ENCODE measurements at regions not wholly inside any gene's neighbourhood (a gene's known extent, or its start where the extent isn't known, plus 50 kb on each side); places are given as distances from the start of the nearest gene placed in this dataset.

GRCh38 chr12:98037401-98038140 lies 477.8 kb upstream of the TMPO start:
- H3K27me3 Mint-ChIP-seq (ENCODE audit: unreplicated experiment): no peaks in the 10 kb centered on the region
- no TSS peak for BruUV-seq (replicated peaks)
- DNase-seq: no peak
- H3K4me3 Mint-ChIP-seq (ENCODE audit: low read depth, unreplicated experiment): no peak overlapping the region
- no peaks in the 10 kb centered on the region for H3K36me3 Mint-ChIP-seq (ENCODE audit: insufficient read depth, unreplicated experiment)
- intact Hi-C loops (cut with micrococcal nuclease; ENCODE audit: unreplicated experiment): no loop called here
- H3K27ac Mint-ChIP-seq (ENCODE audit: unreplicated experiment): no peak overlapping the region
- CTCF ChIA-PET: no interaction called here
- TF ChIP-seq CTCF (IDR thresholded peaks at IDR 0.05; ENCODE audit: unreplicated experiment): no peak
- H3K9me3 Mint-ChIP-seq (ENCODE audit: low read depth, unreplicated experiment): peaks cover 3% of the 10 kb centered on the region
- H3K4me1 Mint-ChIP-seq (ENCODE audit: low read depth, unreplicated experiment): no peaks in the 10 kb centered on the region

GRCh38 chr12:98042668-98043067 lies 472.7 kb upstream of the TMPO start:
- CTCF ChIA-PET: no interaction called here
- peaks cover 3% of the 10 kb centered on the region for H3K9me3 Mint-ChIP-seq (ENCODE audit: low read depth, unreplicated experiment)
- no peak overlapping the region for H3K4me3 Mint-ChIP-seq (ENCODE audit: low read depth, unreplicated experiment)
- H3K27me3 Mint-ChIP-seq (ENCODE audit: unreplicated experiment): no peaks in the 10 kb centered on the region
- no peaks in the 10 kb centered on the region for H3K4me1 Mint-ChIP-seq (ENCODE audit: low read depth, unreplicated experiment)
- no peak overlapping the region for H3K27ac Mint-ChIP-seq (ENCODE audit: unreplicated experiment)
- no TSS peak for BruUV-seq (replicated peaks)
- no peaks in the 10 kb centered on the region for H3K36me3 Mint-ChIP-seq (ENCODE audit: insufficient read depth, unreplicated experiment)
- TF ChIP-seq CTCF (IDR thresholded peaks at IDR 0.05; ENCODE audit: unreplicated experiment): no peak
- DNase-seq: no peak
- intact Hi-C loops (cut with micrococcal nuclease; ENCODE audit: unreplicated experiment): no loop called here

- Mint-ChIP-seq H3K36me3 (ENCODE audit: insufficient read depth, unreplicated experiment) (no peaks in the 10 kb centered on the region), H3K27ac (ENCODE audit: unreplicated experiment) (no peak overlapping the region), H3K4me3 (ENCODE audit: low read depth, unreplicated experiment) (no peak overlapping the region), H3K27me3 (ENCODE audit: unreplicated experiment) (no peaks in the 10 kb centered on the region), H3K4me1 (ENCODE audit: low read depth, unreplicated experiment) (no peaks in the 10 kb centered on the region), H3K9me3 (ENCODE audit: low read depth, unreplicated experiment) (peaks cover 2% of the 10 kb centered on the region)
- BruUV-seq (replicated peaks): no TSS peak
- CTCF ChIA-PET: no interaction called here
- intact Hi-C loops (cut with micrococcal nuclease; ENCODE audit: unreplicated experiment): no loop called here
- TF ChIP-seq CTCF (IDR thresholded peaks at IDR 0.05; ENCODE audit: unreplicated experiment): no peak
- DNase-seq: no peak
Measured at GRCh38 chr12:98045395-98045794, 470.0 kb upstream of the TMPO start.

- Mint-ChIP-seq H3K27ac (ENCODE audit: unreplicated experiment) (no peak overlapping the region), H3K4me1 (ENCODE audit: low read depth, unreplicated experiment) (no peaks in the 10 kb centered on the region), H3K27me3 (ENCODE audit: unreplicated experiment) (no peaks in the 10 kb centered on the region), H3K4me3 (ENCODE audit: low read depth, unreplicated experiment) (no peak overlapping the region), H3K36me3 (ENCODE audit: insufficient read depth, unreplicated experiment) (no peaks in the 10 kb centered on the region), H3K9me3 (ENCODE audit: low read depth, unreplicated experiment) (peaks cover 2% of the 10 kb centered on the region)
- no peak for TF ChIP-seq CTCF (IDR thresholded peaks at IDR 0.05; ENCODE audit: unreplicated experiment)
- CTCF ChIA-PET: no interaction called here
- DNase-seq: no peak
- intact Hi-C loops (cut with micrococcal nuclease; ENCODE audit: unreplicated experiment): no loop called here
- BruUV-seq (replicated peaks): no TSS peak
Measured at GRCh38 chr12:98048326-98048725, 467.1 kb upstream of the TMPO start.
